ENCODE measurements at regions not wholly inside any gene's neighbourhood (a gene's known extent, or its start where the extent isn't known, plus 50 kb on each side); places are given as distances from the start of the nearest gene placed in this dataset.

- DNase-seq (ENCODE audit: low read depth in 3 of 3, low spot score in 2 of 3) = no peak
Observed at GRCh38 chr1:239590556-239590955, 204.2 kb downstream of the CHRM3 start.

GRCh38 chr1:239593527-239593926 is 207.2 kb downstream of the CHRM3 start:
- no peak for DNase-seq (ENCODE audit: low read depth in 3 of 3, low spot score in 2 of 3)

GRCh38 chr1:239600588-239600987 is 214.2 kb downstream of the CHRM3 start:
- no peak for DNase-seq (ENCODE audit: low read depth in 3 of 3, low spot score in 2 of 3)

- DNase-seq (ENCODE audit: low read depth in 3 of 3, low spot score in 2 of 3) = no peak
Observed at GRCh38 chr1:239601108-239601507, 214.7 kb downstream of the CHRM3 start.

GRCh38 chr1:239603530-239603929 is 217.2 kb downstream of the CHRM3 start:
- no peak for DNase-seq (ENCODE audit: low read depth in 3 of 3, low spot score in 2 of 3)

GRCh38 chr1:239606850-239607400 is 220.6 kb downstream of the CHRM3 start:
- DNase-seq (ENCODE audit: low read depth in 3 of 3, low spot score in 2 of 3) = no peak

- DNase-seq (ENCODE audit: low read depth in 3 of 3, low spot score in 2 of 3) = no peak
Observed at GRCh38 chr1:239608469-239608868, 222.1 kb downstream of the CHRM3 start.

GRCh38 chr1:239612379-239612778 is 226.0 kb downstream of the CHRM3 start:
- DNase-seq (ENCODE audit: low read depth in 3 of 3, low spot score in 2 of 3) = no peak

GRCh38 chr1:239616673-239617072 is 230.3 kb downstream of the CHRM3 start:
- no peak for DNase-seq (ENCODE audit: low read depth in 3 of 3, low spot score in 2 of 3)

- no peak for DNase-seq (ENCODE audit: low read depth in 3 of 3, low spot score in 2 of 3)
Observed at GRCh38 chr1:239617259-239617658, 230.9 kb downstream of the CHRM3 start.

GRCh38 chr1:239617731-239618130 is 231.4 kb downstream of the CHRM3 start:
- DNase-seq (ENCODE audit: low read depth in 3 of 3, low spot score in 2 of 3) = no peak

- DNase-seq (ENCODE audit: low read depth in 3 of 3, low spot score in 2 of 3) = no peak
Observed at GRCh38 chr1:239619190-239619589, 232.8 kb downstream of the CHRM3 start.

- DNase-seq (ENCODE audit: low read depth in 3 of 3, low spot score in 2 of 3) = no peak
Observed at GRCh38 chr1:239630767-239631166, 244.4 kb downstream of the CHRM3 start.

- DNase-seq (ENCODE audit: low read depth in 3 of 3, low spot score in 2 of 3) = no peak
Observed at GRCh38 chr1:239633432-239633831, 247.1 kb downstream of the CHRM3 start.

GRCh38 chr1:239635276-239635675 is 248.9 kb downstream of the CHRM3 start:
- no peak for DNase-seq (ENCODE audit: low read depth in 3 of 3, low spot score in 2 of 3)

- DNase-seq (ENCODE audit: low read depth in 3 of 3, low spot score in 2 of 3) = no peak
Observed at GRCh38 chr1:239636347-239636746, 250.0 kb downstream of the CHRM3 start.

- no peak for DNase-seq (ENCODE audit: low read depth in 3 of 3, low spot score in 2 of 3)
Observed at GRCh38 chr1:239644604-239645003, 258.2 kb downstream of the CHRM3 start.

- DNase-seq (ENCODE audit: low read depth in 3 of 3, low spot score in 2 of 3) = no peak
Observed at GRCh38 chr1:239647045-239647444, 260.7 kb downstream of the CHRM3 start.

- DNase-seq (ENCODE audit: low read depth in 3 of 3, low spot score in 2 of 3) = no peak
Observed at GRCh38 chr1:239647964-239648632, 261.7 kb downstream of the CHRM3 start.

GRCh38 chr1:239655023-239655422 is 268.7 kb downstream of the CHRM3 start:
- peak in 1 of 3 donors; percentile 7 for DNase-seq (ENCODE audit: low read depth in 3 of 3, low spot score in 2 of 3)

- no peak for DNase-seq (ENCODE audit: low read depth in 3 of 3, low spot score in 2 of 3)
Observed at GRCh38 chr1:239657291-239657690, 270.9 kb downstream of the CHRM3 start.

GRCh38 chr1:239662950-239663349 is 276.6 kb downstream of the CHRM3 start:
- DNase-seq (ENCODE audit: low read depth in 3 of 3, low spot score in 2 of 3) = no peak

GRCh38 chr1:239672256-239672655 is 285.9 kb downstream of the CHRM3 start:
- no peak for DNase-seq (ENCODE audit: low read depth in 3 of 3, low spot score in 2 of 3)

Data from right renal cortex interstitium (tissue), 3 donors.